ENCODE measurements at regions not wholly inside any gene's neighbourhood (a gene's known extent, or its start where the extent isn't known, plus 50 kb on each side); places are given as distances from the start of the nearest gene placed in this dataset.
"Not testable (repeated sequence)": the region's sequence is repeated elsewhere in the genome, so short reads cannot be mapped to it uniquely, and the experiment has no call there.

DNA sequence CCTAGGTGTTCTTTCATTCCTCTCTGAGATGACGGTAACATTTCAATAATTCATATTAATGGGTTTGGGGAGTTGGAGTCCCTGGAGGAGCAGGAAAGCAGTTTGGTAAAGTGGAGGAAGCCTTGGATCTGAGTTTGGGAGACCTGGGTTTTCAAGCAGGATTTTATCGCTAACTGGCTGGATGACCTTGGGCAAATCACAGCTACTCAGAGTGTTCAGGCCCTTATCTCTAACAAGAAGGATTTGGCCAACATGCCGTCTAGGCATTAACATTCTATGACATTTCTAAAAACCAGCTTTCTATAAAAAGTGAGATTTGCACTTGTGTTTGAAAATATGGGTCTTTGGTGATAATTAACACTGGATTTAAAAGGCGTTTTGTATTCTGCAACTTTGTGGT, 59.7 kb upstream of the MEX3C start:
- H3K4me3 Mint-ChIP-seq = no peak overlapping the region
- no peaks in the 10 kb centered on the region for H3K36me3 Mint-ChIP-seq (ENCODE audit: low read depth)
- peaks cover 4% of the 10 kb centered on the region for H3K27me3 Mint-ChIP-seq (ENCODE audit: low read depth)
- H3K4me1 Mint-ChIP-seq = no peaks in the 10 kb centered on the region
- H3K9me3 Mint-ChIP-seq = no peaks in the 10 kb centered on the region
- no peak overlapping the region for H3K27ac Mint-ChIP-seq
- TF ChIP-seq CTCF (IDR thresholded peaks at IDR 0.05; ENCODE audit: unreplicated experiment in 3 of 3) = no peak

DNA sequence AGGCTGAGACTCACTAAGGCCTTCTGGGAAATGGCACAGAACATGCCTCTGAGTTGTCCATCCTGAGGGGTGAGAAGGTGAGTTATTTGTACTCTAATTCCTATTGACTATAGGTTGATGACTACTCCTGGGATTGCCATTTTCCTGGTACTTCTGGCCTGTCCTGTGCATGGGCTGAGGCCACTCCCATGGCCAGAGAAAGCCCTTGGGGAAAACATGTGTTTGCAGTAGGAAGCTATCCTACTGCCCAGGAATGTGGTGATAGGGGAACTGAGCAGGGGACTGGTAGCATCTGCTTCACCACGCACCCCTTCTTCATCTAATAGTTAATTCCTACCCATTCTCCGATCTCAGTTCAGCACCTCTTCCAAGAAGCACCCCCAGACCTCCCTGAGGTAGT, 62.6 kb upstream of the MEX3C start:
- Mint-ChIP-seq H3K9me3 (no peaks in the 10 kb centered on the region), H3K27ac (no peak overlapping the region), H3K36me3 (ENCODE audit: low read depth) (no peaks in the 10 kb centered on the region), H3K4me1 (no peaks in the 10 kb centered on the region), H3K27me3 (ENCODE audit: low read depth) (peaks cover 4% of the 10 kb centered on the region), H3K4me3 (no peak overlapping the region)
- no peak for TF ChIP-seq CTCF (IDR thresholded peaks at IDR 0.05; ENCODE audit: unreplicated experiment in 3 of 3)

DNA sequence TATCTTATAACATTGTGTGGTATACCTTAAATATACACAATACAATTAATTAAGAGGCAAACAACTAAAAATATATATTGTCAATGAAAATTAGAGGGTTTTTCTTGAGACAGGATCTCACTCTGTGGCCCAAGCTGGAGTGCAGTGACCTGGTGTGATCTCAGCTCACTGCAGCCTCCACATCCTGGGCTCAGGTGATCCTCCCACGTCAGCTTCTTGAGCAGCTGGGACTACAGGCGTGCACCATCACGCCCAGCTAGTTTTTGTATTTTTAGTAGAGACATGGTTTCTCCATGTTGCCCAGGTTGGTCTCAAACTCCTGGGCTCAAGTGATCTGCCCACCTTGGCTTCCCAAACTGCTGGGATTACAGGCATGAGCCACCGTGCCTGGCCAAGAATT, 68.6 kb upstream of the MEX3C start:
- not testable (repeated sequence) for H3K9me3 Mint-ChIP-seq; H3K27ac Mint-ChIP-seq; H3K27me3 Mint-ChIP-seq (ENCODE audit: low read depth); H3K4me1 Mint-ChIP-seq; H3K36me3 Mint-ChIP-seq (ENCODE audit: low read depth); H3K4me3 Mint-ChIP-seq

GRCh38 chr18:51266773-51267172, 69.3 kb upstream of the MEX3C start:
- Mint-ChIP-seq H3K9me3 (peaks cover 5% of the 10 kb centered on the region), H3K4me3 (no peak overlapping the region), H3K27me3 (ENCODE audit: low read depth) (no peaks in the 10 kb centered on the region), H3K36me3 (ENCODE audit: low read depth) (no peaks in the 10 kb centered on the region), H3K4me1 (no peaks in the 10 kb centered on the region), H3K27ac (no peak overlapping the region)
- TF ChIP-seq CTCF (IDR thresholded peaks at IDR 0.05; ENCODE audit: unreplicated experiment in 3 of 3) = no peak

GRCh38 chr18:51273437-51273836, 76.0 kb upstream of the MEX3C start:
- no peak for TF ChIP-seq CTCF (IDR thresholded peaks at IDR 0.05; ENCODE audit: unreplicated experiment in 3 of 3)
- peak overlapping the region in 2 of 3 experiments; percentile 31 to 74 for H3K27ac Mint-ChIP-seq
- H3K9me3 Mint-ChIP-seq = peaks cover 5% of the 10 kb centered on the region
- no peaks in the 10 kb centered on the region for H3K27me3 Mint-ChIP-seq (ENCODE audit: low read depth)
- H3K36me3 Mint-ChIP-seq (ENCODE audit: low read depth) = no peaks in the 10 kb centered on the region
- H3K4me1 Mint-ChIP-seq = peaks cover 34% of the 10 kb centered on the region
- H3K4me3 Mint-ChIP-seq = no peak overlapping the region

DNA sequence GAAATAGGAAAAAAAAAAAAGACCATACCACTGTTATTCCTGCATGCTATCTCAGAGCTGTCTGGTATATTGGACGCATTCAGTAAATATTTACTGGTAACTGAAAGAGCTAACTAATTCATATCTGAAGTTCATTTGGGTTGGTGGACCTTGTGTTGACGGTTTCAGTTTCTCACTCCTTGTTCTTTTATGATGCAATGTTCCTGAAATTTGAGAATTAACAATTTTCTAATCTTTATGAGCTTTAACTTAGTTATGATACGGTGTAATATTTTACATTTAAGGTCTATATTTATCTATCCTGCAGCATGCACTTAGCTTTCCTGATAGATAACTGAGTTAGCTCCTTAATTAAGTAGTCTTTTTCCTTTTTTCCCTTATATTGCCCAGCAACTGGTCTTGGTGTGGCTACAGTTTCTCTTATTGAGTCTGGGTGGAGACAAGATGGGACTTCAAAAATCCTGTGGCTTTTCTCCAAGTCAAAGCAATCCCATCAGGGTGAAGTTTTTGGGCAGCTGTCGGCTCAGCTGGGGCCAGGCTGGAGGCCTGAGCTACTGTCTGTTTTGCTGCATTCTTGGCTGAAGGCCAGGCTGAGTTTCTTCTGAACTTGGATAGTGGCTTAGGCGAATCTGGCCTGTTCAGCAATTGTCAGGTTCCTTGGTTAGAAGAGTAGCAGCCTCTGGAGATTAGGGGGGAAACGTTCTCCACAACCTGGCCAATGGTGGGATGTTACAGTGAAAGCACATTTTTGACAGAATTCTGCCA, 78.4 kb upstream of the MEX3C start:
- Mint-ChIP-seq H3K9me3 (peaks cover 5% of the 10 kb centered on the region), H3K27ac (peak overlapping the region; percentile 52 to 89 (median 79)), H3K27me3 (ENCODE audit: low read depth) (no peaks in the 10 kb centered on the region), H3K4me3 (peak overlapping the region in 1 of 3 experiments; percentile 5), H3K4me1 (peaks cover 38% of the 10 kb centered on the region), H3K36me3 (ENCODE audit: low read depth) (no peaks in the 10 kb centered on the region)
- no peak for TF ChIP-seq CTCF (IDR thresholded peaks at IDR 0.05; ENCODE audit: unreplicated experiment in 3 of 3)

All from nephron (organoid).